Heart left ventricle (tissue), 16 donors: ENCODE measurements at regions not wholly inside any gene's neighbourhood (a gene's known extent, or its start where the extent isn't known, plus 50 kb on each side); places are given as distances from the start of the nearest gene placed in this dataset.

ENCODE experiments used
- ATAC-seq, 4 donors: fragments of 200-7000 bp; cut with Tn5 transposase; one replicate each; pipeline ENCODE4 v1.9.1; 2020 to 2022; ENCODE audit warnings: moderate library complexity in 4 of 4, mild to moderate bottlenecking in 3 of 4, moderate number of reproducible peaks in 1 of 4
- DNase-seq, 5 donors: peaks; one replicate each; pipeline ENCODE4 v3.0.0-alpha.2; 2020
- H3K27ac ChIP-seq, 12 donors: fragments of 200-600 bp; sonication (generic) in 4 of 12; one replicate each; pipeline versions ENCODE4 v1.5.0 to v1.8.0; 2016 to 2022; ENCODE audit warnings: mild to moderate bottlenecking in 2 of 12
- H3K27me3 ChIP-seq, 9 donors: fragments of 200-600 bp; sonication (generic) in 2 of 9; one replicate each; pipeline versions ENCODE4 v1.5.1 to v1.8.0; 2016 to 2022; ENCODE audit warnings: mild to moderate bottlenecking in 3 of 9
- H3K36me3 ChIP-seq, 9 donors: fragments of 200-600 bp; sonication (generic) in 2 of 9; one replicate each; pipeline versions ENCODE4 v1.5.0 to v1.8.0; 2018 to 2022; ENCODE audit warnings: mild to moderate bottlenecking in 2 of 9
- H3K4me1 ChIP-seq, 12 donors: fragments of 200-600 bp; sonication (generic) in 4 of 12; one replicate each; pipeline versions ENCODE4 v1.5.0 to v1.8.0; 2016 to 2022; ENCODE audit warnings: mild to moderate bottlenecking in 3 of 12
- H3K4me3 ChIP-seq, 12 donors: fragments of 200-600 bp; sonication (generic) in 4 of 12; one replicate each; pipeline versions ENCODE4 v1.5.0 to v1.8.0; 2017 to 2022; ENCODE audit warnings: mild to moderate bottlenecking in 9 of 12, moderate library complexity in 4 of 12
- H3K9me3 ChIP-seq, 12 donors: fragments of 200-600 bp; sonication (generic) in 4 of 12; one replicate each; pipeline versions ENCODE4 v1.5.0 to v1.8.0; 2016 to 2022; ENCODE audit warnings: mild to moderate bottlenecking in 1 of 12
- POLR2A ChIP-seq, 2 donors: fragments of 450-650 bp; IDR thresholded peaks; one replicate each; pipeline ENCODE4 v1.6.1; 2017; ENCODE audit warnings: antibody characterized with exemption in 2 of 2, mild to moderate bottlenecking in 2 of 2, moderate library complexity in 2 of 2
- WGBS, 4 donors: extraction: QIAGEN DNeasy Blood & Tissue Kit in 2 of 4; methylation state at CpG; one replicate each; pipeline versions ENCODE4 v1.1.5 to v1.1.7; 2013 to 2018; 5-methylcytosine and 5-hydroxymethylcytosine counted together
- intact Hi-C, 10 donors: fragments of 100-400 bp; cut with DNase I; formaldehyde crosslinking; loops; one replicate each; pipeline versions ENCODE4 v1.11.1 to v1.14.2; 2022
- TF ChIP-seq, protein P1 (sequence below), 12 donors: fragments of 200-600 bp; sonication (generic) in 4 of 12; IDR thresholded peaks; one replicate each; pipeline versions ENCODE4 v1.5.0 to v1.8.0; 2018 to 2022; ENCODE audit warnings: antibody characterized with exemption in 12 of 12, mild to moderate bottlenecking in 5 of 12
- donor health status: ischemic (EF 13 %, LVEDD 7.1; RV severe dilation, severe dysfunction).
- donor health status: healthy with polysubstance abuse.
- donor health status: DM: no; HTN: yes; CAD: no.
- donor health status: DM: no; HTN: no; CAD: no.
- donor health status: ischemic (EF 25% LVEDD 6.9; RV normal size, moderate dysfunction).
- donor health status: ischemic (EF 25% LVEDD 5.7; RV mildly dilated, moderate dysfunction).
- donor health status: healthy.
- donor health status: DM: yes; HTN: yes; CAD: no.
- donor health status: ischemic (EF 35%, LVEDD 5.7; RV mildly dilated, moderate dysfunction).
- donor health status: nonischemic (EF 11% LVEDD 7.7; RV severe dilation, severe dysfunction).
- donor health status: DM: yes; HTN: yes; CAD: no.
- donor health status: PGD.
- donor health status: ischemic (EF 29% LVEDD 5.4; RV normal size, mild dysfunction).
- donor health status: nonischemic (EF 23%, LVEDD 6.1; RV moderate dilation, normal function).

DNA sequence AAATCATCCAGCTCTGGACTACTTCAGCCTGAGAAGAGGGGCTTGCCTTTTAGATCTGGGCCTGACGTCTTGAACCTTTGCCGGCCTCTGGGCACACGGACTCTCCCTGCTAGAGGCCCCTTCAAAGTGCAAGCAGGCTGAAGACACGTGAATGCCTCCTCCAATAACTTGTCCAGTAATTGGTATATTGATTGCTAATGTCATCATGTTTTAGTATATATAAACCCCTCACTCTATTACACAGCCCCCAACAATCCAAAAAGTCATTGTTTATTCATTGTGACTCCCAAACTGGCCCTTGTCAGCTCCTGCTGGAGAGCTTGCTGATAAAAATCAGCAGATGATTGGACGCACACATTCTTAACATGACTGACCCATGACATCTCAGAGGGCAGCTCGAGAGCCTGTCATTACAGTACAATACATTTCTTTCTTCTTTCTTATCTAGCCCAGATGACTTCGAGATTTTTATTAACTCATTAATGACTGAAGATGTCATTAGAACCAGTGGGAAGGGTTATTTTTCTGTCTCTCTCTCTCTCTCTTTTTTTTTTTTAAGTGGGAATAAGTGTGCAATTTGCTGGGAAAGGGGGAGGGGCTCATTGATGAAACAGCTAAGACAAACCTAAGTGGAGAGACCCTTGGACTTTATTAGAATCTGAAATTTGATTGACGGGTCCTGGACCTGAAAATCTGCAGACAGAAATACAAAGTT lies 65.5 kb upstream of the NR2F2 start:
- TF ChIP-seq, protein P1, sequence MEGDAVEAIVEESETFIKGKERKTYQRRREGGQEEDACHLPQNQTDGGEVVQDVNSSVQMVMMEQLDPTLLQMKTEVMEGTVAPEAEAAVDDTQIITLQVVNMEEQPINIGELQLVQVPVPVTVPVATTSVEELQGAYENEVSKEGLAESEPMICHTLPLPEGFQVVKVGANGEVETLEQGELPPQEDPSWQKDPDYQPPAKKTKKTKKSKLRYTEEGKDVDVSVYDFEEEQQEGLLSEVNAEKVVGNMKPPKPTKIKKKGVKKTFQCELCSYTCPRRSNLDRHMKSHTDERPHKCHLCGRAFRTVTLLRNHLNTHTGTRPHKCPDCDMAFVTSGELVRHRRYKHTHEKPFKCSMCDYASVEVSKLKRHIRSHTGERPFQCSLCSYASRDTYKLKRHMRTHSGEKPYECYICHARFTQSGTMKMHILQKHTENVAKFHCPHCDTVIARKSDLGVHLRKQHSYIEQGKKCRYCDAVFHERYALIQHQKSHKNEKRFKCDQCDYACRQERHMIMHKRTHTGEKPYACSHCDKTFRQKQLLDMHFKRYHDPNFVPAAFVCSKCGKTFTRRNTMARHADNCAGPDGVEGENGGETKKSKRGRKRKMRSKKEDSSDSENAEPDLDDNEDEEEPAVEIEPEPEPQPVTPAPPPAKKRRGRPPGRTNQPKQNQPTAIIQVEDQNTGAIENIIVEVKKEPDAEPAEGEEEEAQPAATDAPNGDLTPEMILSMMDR (IDR thresholded peaks at IDR 0.05): no peak
- no peak for TF ChIP-seq POLR2A (IDR thresholded peaks at IDR 0.05)
- no peaks in the 10 kb centered on the region for H3K9me3 ChIP-seq
- DNase-seq: no peak
- no peaks in the 10 kb centered on the region for H3K27me3 ChIP-seq
- no peak overlapping the region for H3K27ac ChIP-seq
- H3K4me1 ChIP-seq: peaks cover 0 to 3% (median 0%) of the 10 kb centered on the region in 12 donors
- intact Hi-C loops: loop anchor here in 1 of 10 donors (10.0 kb wide), 1 partner anchor 60 kb away; no protein-coding TSS in a partner anchor
- WGBS, 4 donors: 60 to 72% (median 63%) methylated on average over 8 of the region's 8 CpGs
- H3K4me3 ChIP-seq: no peak overlapping the region
- ATAC-seq: no peak
- H3K36me3 ChIP-seq: peaks cover 0 to 23% (median 0%) of the 10 kb centered on the region in 9 donors

DNA sequence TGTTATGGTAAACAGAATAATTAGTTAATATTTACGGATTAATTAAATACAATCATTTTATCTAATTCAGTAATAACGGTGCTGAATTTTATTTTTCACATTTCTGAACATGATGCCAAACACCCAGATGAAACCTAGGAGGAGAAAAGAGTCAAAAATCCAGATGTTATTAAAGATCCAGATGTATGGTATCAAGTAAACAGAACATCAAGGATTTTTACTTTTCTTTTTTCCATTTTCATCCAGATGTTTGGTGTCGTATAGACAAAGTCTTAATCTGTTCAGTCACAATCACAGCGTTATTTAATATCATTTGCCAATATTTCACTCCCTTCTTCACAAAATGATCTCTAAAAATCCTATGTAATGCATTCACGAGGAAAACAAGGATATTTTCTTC lies 64.0 kb upstream of the NR2F2 start:
- DNase-seq (no peak), ATAC-seq (no peak)
- Histone ChIP-seq H3K9me3 (no peaks in the 10 kb centered on the region), H3K27me3 (no peaks in the 10 kb centered on the region), H3K27ac (no peak overlapping the region), H3K36me3 (peaks cover 0 to 31% (median 0%) of the 10 kb centered on the region in 9 donors), H3K4me1 (peaks cover 0 to 3% (median 0%) of the 10 kb centered on the region in 12 donors), H3K4me3 (no peak overlapping the region)
- intact Hi-C loops: loop anchor here in 1 of 10 donors (10.0 kb wide), 1 partner anchor 62 kb away; no protein-coding TSS in a partner anchor
- WGBS, 4 donors: 88 to 93% (median 89%) methylated on average over 5 of the region's 5 CpGs
- TF ChIP-seq, protein P1 (IDR thresholded peaks at IDR 0.05): no peak
- TF ChIP-seq POLR2A (IDR thresholded peaks at IDR 0.05): no peak

DNA sequence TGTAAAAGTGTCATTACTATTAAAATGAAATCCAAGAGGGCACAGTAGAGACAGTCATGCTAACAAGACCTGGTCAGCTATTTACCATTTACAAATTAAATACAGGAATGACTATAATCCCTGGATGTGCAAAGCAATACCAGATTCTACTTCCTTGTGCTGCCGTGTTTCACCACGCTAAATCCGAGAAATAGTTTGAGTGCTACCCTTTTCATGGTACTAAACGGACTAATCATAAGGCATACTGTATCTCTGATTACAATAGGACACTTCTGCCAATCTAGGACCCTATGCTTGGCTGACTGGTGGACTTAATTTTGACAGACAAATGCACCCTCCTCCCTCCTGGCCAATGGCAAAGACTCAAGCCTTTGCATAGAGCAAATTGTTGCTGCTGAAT lies 63.0 kb upstream of the NR2F2 start:
- no peak overlapping the region for H3K4me3 ChIP-seq
- no peak for TF ChIP-seq POLR2A (IDR thresholded peaks at IDR 0.05)
- TF ChIP-seq, protein P1 (IDR thresholded peaks at IDR 0.05): no peak
- H3K27ac ChIP-seq: no peak overlapping the region
- H3K36me3 ChIP-seq: peaks cover 0 to 33% (median 0%) of the 10 kb centered on the region in 9 donors
- ATAC-seq (no peak), DNase-seq (no peak)
- H3K27me3 ChIP-seq: no peaks in the 10 kb centered on the region
- peaks cover 0 to 3% (median 0%) of the 10 kb centered on the region in 12 donors for H3K4me1 ChIP-seq
- intact Hi-C loops: loop anchor here in 1 of 10 donors (10.0 kb wide), 1 partner anchor 63 kb away; no protein-coding TSS in a partner anchor
- H3K9me3 ChIP-seq: no peaks in the 10 kb centered on the region
- WGBS, 4 donors: 95 to 100% (median 97%) methylated on average over 4 of the region's 4 CpGs

DNA sequence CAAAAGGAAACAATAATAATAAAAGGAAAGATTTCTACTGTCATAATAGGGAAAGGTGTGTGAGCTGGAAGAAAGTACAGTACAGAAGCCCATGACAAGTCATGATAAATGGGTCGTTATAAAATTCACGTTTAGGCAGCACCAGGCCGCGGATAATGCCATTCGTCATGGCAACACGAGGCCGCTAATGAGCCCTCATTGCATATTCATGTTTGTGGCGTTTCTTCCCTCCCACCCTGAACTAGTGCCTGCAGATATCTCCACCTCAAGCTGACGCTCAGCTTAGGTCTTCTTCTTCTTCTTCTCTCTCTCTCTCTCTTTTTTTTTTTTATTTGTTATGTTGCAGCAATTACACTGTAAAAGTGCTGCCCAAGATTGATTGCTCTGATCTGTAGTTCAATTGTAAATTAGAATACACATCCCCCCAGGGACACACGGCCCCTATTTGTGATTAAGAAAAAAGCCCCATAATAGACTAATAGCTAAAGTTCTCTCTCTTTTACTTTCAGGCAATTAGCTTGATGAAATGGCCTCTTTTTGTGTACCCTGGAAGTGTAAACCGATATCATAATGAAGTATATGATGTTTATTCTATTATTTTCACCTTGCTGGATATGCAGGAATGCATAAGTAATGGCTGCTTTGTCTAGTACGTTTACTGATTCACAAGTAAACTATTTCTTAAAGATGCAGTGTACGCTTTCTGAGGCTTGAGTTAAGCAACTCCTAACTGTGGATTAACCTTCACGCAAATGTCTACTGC lies 61.9 kb upstream of the NR2F2 start:
- intact Hi-C loops: loop anchor here in 1 of 10 donors (10.0 kb wide), 1 partner anchor 64 kb away; no protein-coding TSS in a partner anchor
- TF ChIP-seq, protein P1 (IDR thresholded peaks at IDR 0.05): no peak
- TF ChIP-seq POLR2A (IDR thresholded peaks at IDR 0.05): no peak
- no peaks in the 10 kb centered on the region for H3K9me3 ChIP-seq
- no peaks in the 10 kb centered on the region for H3K27me3 ChIP-seq
- peaks cover 0 to 33% (median 0%) of the 10 kb centered on the region in 9 donors for H3K36me3 ChIP-seq
- DNase-seq: no peak
- WGBS, 4 donors: 82 to 86% (median 85%) methylated on average over 14 of the region's 14 CpGs
- no peak for ATAC-seq
- H3K4me3 ChIP-seq: no peak overlapping the region
- H3K27ac ChIP-seq: no peak overlapping the region
- H3K4me1 ChIP-seq: peaks cover 0 to 3% (median 0%) of the 10 kb centered on the region in 12 donors
